A673 (cell line): ENCODE measurements at regions not wholly inside any gene's neighbourhood (a gene's known extent, or its start where the extent isn't known, plus 50 kb on each side); places are given as distances from the start of the nearest gene placed in this dataset.

Experiments
- BruUV-seq: library from RNA; stranded (reverse); fragments of 400-500 nt; replicated peaks from 2 replicates; lab custom pipeline; 2021; lab: Mats Ljungman, UMichigan
- CTCF ChIA-PET: fragments of 300-600 bp; sonication (Branson Sonifier 250); formaldehyde crosslinking; loops from one replicate; lab custom pipeline; 2022; ENCODE audit warnings: antibody characterized with exemption; lab: Charles Lee
- POLR2A ChIA-PET: fragments of 300-600 bp; sonication (Branson Sonifier 250); formaldehyde crosslinking; loops from one replicate; lab custom pipeline; 2022; ENCODE audit warnings: antibody characterized with exemption; ENCODE audit not compliant: low non-redundant PET; lab: Charles Lee
- DNase-seq: peaks from one replicate; pipeline ENCODE4 v3.0.0-alpha.2; 2015; ENCODE audit warnings: low spot score
- H3K27ac ChIP-seq: fragments of 200-600 bp; sonication (generic); 2 replicates; pipeline ENCODE4 v1.5.1; 2016; ENCODE audit warnings: mixed run types, low read depth, mild to moderate bottlenecking, mixed read lengths, antibody characterized with exemption, low read length; ENCODE audit not compliant: poor library complexity, severe bottlenecking
- H3K27me3 ChIP-seq: fragments of 200-600 bp; sonication (generic); replicated peaks from 2 replicates; pipeline ENCODE4 v1.6.1; 2017; ENCODE audit warnings: mixed run types, low read depth, mild to moderate bottlenecking, mixed read lengths, antibody characterized with exemption, low read length; ENCODE audit not compliant: insufficient read depth, poor library complexity
- H3K36me3 ChIP-seq: fragments of 200-600 bp; sonication (generic); 2 replicates; pipeline ENCODE4 v1.6.1; 2016; ENCODE audit warnings: mixed run types, mild to moderate bottlenecking, mixed read lengths, antibody characterized with exemption, low read length; ENCODE audit not compliant: insufficient read depth, poor library complexity, severe bottlenecking
- H3K4me1 ChIP-seq: fragments of 200-600 bp; sonication (generic); 2 replicates; pipeline ENCODE4 v1.6.1; 2017; ENCODE audit warnings: mixed run types, mild to moderate bottlenecking, mixed read lengths, antibody characterized with exemption, low read length; ENCODE audit not compliant: insufficient read depth, poor library complexity, severe bottlenecking
- H3K4me3 ChIP-seq: fragments of 200-600 bp; sonication (generic); 2 replicates; pipeline ENCODE4 v1.5.1; 2016; ENCODE audit warnings: low read depth, mixed run types, mild to moderate bottlenecking, mixed read lengths, low read length; ENCODE audit not compliant: poor library complexity, severe bottlenecking
- H3K9me3 ChIP-seq: fragments of 200-600 bp; sonication (generic); 2 replicates; pipeline ENCODE4 v1.6.1; 2016; ENCODE audit warnings: mixed run types, low read depth, mild to moderate bottlenecking, mixed read lengths, antibody characterized with exemption, low read length; ENCODE audit not compliant: poor library complexity, severe bottlenecking
- CTCF ChIP-seq: fragments of 300-800, 200-600 bp; sonication (generic); conservative IDR thresholded peaks from 2 replicates; pipeline ENCODE4 v1.5.1; 2017; ENCODE audit warnings: low read depth, mild to moderate bottlenecking, antibody characterized with exemption, low read length, moderate library complexity, mixed read lengths
- EZH2 ChIP-seq: fragments of 200-600 bp; sonication (generic); IDR thresholded peaks from 2 replicates; pipeline ENCODE4 v1.6.1; 2017; ENCODE audit warnings: borderline replicate concordance, low read depth, mild to moderate bottlenecking, mixed read lengths, antibody characterized with exemption, low read length; ENCODE audit not compliant: poor library complexity, severe bottlenecking
- intact Hi-C: fragments of 100-400 bp; cut with micrococcal nuclease; formaldehyde crosslinking; loops from one replicate; pipeline ENCODE4 v1.10.0; 2022; ENCODE audit not compliant: unreplicated experiment

- Histone ChIP-seq H3K36me3 (no peaks in the 10 kb centered on the region), H3K27me3 (peaks cover 6% of the 10 kb centered on the region), H3K9me3 (no peaks in the 10 kb centered on the region), H3K27ac (no peak overlapping the region), H3K4me1 (no peaks in the 10 kb centered on the region), H3K4me3 (no peak overlapping the region)
- intact Hi-C loops: no loop called here
- ChIA-PET CTCF (no interaction called here), POLR2A (no interaction called here)
- no TSS peak for BruUV-seq
- no peak for TF ChIP-seq CTCF
- TF ChIP-seq EZH2: no peak
- DNase-seq: no peak
These were observed 209.6 kb upstream of the DTNBP1 start for GRCh38 chr6:15872241-15873103.

- Histone ChIP-seq H3K36me3 (no peaks in the 10 kb centered on the region), H3K9me3 (no peaks in the 10 kb centered on the region), H3K4me1 (no peaks in the 10 kb centered on the region), H3K4me3 (no peak overlapping the region), H3K27me3 (peaks cover 6% of the 10 kb centered on the region), H3K27ac (no peak overlapping the region)
- ChIA-PET POLR2A (no interaction called here), CTCF (no interaction called here)
- DNase-seq: no peak
- TF ChIP-seq CTCF (no peak), EZH2 (no peak)
- BruUV-seq: no TSS peak
- intact Hi-C loops: no loop called here
These were observed 208.4 kb upstream of the DTNBP1 start for GRCh38 chr6:15871276-15871675.

GRCh38 chr6:15870333-15871043 is 207.7 kb upstream of the DTNBP1 start:
- POLR2A ChIA-PET: no interaction called here
- no peak for DNase-seq
- Histone ChIP-seq H3K4me3 (no peak overlapping the region), H3K4me1 (no peaks in the 10 kb centered on the region), H3K36me3 (no peaks in the 10 kb centered on the region), H3K27me3 (peaks cover 6% of the 10 kb centered on the region), H3K9me3 (no peaks in the 10 kb centered on the region), H3K27ac (no peak overlapping the region)
- TF ChIP-seq EZH2 (no peak), CTCF (no peak)
- no TSS peak for BruUV-seq
- intact Hi-C loops: no loop called here
- CTCF ChIA-PET: no interaction called here
